Activated CD4-positive, CD25-positive, alpha-beta regulatory T cell treated with anti-CD3 and anti-CD28 coated beads, Interleukin-2, amount 50 U/mL, for 72 hours (primary cell): ENCODE measurements at regions not wholly inside any gene's neighbourhood (a gene's known extent, or its start where the extent isn't known, plus 50 kb on each side); places are given as distances from the start of the nearest gene placed in this dataset.

Source experiments
- DNase-seq: peaks from one replicate; pipeline ENCODE4 v3.0.0; 2021

DNA sequence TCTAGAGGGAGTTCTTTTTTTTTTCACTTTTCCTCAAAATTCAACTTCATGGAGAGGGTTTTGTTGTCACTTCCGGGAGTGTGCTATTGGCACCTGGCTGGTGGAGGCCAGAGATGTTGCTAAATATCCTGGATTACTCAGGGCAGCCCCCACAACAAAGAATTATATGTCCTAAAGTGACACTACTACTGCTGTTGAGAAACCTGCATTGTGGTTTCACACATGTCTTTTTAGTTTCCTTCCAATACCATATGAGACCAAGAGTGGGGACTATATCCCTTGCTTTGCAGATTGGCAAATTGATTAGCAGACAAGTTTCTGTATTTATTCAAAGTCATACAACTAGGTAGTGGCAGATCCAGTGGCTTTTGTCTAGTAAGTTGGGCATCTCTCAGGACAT, 826.8 kb downstream of the TRIB2 start:
- no peak for DNase-seq

GRCh38 chr2:13545320-13545719, 828.6 kb downstream of the TRIB2 start:
- DNase-seq = no peak

DNA sequence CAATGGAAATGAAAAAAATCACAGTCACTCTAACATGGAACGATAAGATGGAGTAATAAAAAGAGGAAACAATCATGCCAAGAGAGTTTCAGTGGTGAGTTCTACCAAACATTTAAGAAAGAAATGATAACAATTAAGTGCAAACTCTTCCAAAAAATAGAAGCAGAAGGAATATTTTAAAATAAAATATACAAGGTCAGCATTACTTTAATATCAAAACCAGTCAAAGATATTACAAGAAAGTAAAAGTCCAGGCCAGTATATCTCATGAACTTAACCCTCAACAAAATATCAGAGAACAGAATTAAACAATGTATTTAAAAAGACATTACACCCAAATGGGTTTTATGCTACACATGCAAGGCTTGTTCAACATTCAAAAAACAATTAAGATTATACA, 829.4 kb downstream of the TRIB2 start:
- DNase-seq = no peak

GRCh38 chr2:13550285-13551231, 833.8 kb downstream of the TRIB2 start:
- no peak for DNase-seq

GRCh38 chr2:13558368-13558767, 841.6 kb downstream of the TRIB2 start:
- DNase-seq = no peak

- no peak for DNase-seq
Measured at GRCh38 chr2:13560322-13560721, 843.6 kb downstream of the TRIB2 start.

- DNase-seq = no peak
Measured at GRCh38 chr2:13572466-13572865, 855.7 kb downstream of the TRIB2 start.

DNA sequence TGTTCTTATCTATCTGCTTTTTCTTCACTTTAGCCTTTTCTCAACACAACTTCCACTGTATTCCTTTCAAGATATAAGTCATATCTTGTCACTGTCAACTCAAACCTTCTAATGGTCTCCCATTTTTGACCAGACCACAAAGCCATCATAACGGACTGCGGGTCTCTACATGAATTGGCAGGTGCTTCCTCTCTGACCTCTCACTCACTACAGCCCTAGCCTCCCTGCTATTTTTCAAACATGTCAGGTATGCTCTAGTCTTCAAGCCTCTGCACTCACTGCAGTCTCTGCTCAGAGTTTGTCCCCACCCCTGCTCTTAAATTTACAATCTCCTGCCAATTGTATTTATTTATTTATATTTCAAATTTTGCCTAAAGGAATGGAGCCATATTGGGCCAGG, 858.1 kb downstream of the TRIB2 start:
- no peak for DNase-seq

GRCh38 chr2:13576406-13577036, 859.8 kb downstream of the TRIB2 start:
- no peak for DNase-seq

DNA sequence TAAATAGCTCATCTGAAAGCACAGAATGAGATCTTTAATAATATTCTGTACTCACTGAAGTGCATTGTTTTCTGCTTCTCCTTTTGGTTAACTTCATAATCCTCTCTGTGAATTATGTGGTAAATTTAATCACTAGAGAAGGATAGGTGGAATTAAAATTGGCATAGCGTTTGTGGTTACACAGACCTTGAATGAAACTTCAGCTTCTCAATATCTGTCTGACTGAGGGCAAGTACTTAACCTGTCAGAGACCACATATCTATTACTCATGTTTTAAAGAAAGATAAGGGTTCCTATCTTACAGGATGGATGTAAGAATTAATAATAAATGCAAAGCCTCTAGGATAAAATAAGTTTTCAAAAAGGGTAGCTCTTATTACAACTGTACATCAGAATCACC, 861.8 kb downstream of the TRIB2 start:
- no peak for DNase-seq

GRCh38 chr2:13581471-13581870, 864.7 kb downstream of the TRIB2 start:
- no peak for DNase-seq

DNA sequence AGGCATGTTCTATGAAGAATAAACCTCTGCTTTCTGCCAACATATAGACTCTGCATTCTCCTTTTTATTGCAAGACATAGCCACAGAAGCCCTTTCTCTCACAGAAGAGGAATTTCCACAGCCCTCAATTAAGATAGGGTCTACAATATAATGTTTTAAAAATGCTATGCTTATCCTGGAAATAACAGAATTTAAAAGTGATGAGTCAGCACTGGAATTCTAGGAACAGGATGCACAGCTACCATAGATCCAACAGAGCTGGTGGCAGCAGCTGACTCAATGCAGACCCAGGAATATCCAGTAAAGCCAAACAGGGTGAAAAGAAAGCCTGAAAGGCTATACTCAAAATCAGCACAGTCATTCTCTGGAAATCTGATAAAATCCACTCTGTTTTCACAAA, 866.9 kb downstream of the TRIB2 start:
- DNase-seq = no peak

DNA sequence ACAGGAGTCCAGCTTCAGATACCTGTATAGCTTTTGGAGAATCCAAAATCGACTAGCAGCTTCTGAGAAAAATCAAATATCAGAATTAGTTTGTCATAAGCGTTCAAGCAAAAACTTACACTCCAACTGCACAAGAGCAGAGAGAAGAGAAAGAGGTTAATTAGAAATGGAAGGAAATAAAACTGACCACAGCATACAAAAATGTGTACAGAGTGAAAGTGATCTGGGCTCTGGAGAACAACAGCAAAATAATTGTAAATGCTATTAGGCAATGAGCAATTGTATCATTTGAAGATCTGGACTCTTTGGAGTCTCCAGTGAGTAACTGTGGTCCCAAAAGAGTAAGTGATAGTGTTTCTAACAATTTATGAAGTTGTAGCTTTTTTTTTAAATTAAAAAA, 867.3 kb downstream of the TRIB2 start:
- no peak for DNase-seq

DNA sequence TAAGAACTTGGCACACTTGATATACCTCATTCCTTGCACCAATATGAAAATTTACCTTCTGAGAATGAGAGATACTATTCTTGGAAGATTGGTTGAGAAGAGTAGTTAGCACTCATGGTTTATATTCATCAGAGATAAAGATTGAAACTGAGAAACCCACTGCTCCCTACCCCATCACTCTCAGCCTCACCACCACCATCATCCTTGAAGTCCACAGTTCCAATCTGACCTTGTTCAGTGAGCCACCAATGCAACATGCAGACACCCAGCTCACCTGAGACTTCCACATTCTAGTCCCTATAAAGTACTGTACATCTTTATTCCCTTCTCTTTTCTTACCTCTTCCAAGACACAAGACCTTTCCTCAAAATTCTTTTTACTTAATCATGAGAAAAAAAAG, 869.0 kb downstream of the TRIB2 start:
- no peak for DNase-seq

DNA sequence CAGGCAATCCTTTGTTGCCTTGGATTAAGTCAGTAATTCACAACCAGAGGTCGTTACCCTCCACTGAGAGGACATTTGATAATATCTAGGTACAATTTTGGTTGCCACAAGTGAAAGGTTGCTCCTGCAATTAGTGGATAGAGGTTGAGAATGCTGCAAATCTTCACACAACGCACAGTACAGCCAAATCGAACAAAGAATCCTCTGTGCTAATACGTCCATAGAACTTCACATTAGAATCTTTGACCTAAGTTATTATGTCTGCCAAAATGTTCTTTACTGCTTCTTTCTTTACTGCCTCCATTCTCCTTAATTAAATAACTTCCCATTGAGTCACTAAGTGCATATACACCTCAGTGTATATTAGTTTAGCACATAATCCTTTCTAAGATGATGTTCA, 879.5 kb downstream of the TRIB2 start:
- DNase-seq = no peak

DNA sequence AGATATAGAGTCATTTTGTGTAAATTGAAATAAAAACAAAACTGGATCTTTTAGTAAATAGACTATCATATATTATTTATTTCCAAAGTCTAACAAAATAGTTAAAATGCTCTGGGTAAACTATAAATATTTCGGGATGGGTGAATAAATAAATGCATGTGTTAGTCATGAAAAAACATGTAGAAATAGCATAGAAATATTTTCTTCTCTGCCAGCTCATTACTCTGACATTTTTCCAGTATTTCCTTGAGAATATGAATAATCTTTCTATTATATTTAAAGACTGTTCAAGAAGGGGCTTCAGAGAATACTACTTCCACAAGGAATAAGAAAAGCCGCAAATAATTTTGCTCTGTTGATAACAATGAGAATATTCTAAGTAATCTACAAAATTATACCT, 880.4 kb downstream of the TRIB2 start:
- no peak for DNase-seq

GRCh38 chr2:13601506-13601905, 884.8 kb downstream of the TRIB2 start:
- no peak for DNase-seq

DNA sequence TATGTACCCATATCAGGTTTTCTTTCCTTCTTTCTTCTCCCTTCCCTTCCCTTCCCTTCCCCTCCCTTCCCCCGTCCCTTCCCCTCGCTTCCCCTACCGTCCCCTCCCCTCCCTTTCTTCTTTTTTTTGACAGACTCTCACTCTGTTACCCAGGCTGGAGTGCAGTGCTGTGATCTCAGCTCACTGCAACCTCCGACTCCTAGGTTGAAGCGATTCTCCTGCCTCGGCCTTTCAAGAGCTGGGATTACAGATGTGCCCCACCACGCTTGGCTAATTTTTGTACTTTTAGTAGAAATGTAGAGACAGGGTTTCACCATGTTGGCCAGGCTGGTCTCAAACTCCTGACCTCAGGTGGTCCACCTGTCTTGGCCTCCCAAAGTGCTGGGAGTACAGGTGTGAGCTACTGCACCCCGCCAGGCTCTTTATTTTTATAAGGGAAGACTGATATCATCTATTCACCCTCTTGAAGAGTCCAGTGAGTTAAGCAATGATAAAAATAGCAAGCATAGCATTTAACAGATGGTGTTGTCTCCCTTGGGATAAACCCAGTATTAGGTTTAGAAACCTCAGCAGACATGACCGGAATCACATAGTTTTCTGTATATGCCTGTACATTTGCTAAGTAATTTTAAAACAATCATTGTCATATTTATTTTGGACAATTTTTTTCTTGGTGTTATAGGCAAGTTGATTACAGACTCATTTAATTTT, 888.4 kb downstream of the TRIB2 start:
- no peak for DNase-seq

DNA sequence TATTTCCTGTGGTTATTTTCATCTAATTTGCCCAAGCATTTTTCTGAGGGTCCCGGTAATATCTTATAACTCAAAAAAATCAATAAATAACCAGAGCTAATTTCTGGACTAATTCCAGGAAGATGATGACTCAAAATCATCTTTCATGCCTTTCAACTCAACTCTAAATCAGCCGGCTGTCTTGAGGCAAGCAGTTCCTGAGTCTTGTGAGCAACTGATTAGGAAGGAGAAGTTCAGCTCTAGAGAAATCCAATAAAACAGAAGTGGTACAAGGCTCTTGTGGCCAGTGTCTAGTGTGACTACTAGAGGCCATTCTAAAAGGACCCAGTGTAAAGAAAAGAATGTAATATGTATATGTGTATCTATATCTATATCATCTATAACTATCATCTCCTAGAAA, 890.4 kb downstream of the TRIB2 start:
- no peak for DNase-seq

DNA sequence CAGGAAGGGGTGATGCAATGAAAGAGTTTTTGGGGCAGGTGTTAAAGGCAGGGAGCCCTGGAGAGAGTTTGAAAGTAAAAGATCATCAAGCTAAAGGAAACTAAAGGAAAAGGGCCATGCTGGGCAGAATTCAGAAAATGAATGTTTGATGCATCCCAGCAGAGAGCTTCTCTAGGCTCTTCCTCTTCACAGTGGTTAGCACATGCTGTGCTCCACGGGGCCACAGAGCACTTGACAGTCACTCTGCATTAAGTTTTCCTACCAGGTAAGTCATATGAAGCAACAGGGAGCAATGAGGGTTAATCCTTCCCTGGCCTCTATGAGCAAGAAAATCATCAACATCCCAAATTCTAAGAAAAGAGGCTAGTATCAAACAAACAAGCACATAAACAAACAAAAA, 895.2 kb downstream of the TRIB2 start:
- no peak for DNase-seq

DNA sequence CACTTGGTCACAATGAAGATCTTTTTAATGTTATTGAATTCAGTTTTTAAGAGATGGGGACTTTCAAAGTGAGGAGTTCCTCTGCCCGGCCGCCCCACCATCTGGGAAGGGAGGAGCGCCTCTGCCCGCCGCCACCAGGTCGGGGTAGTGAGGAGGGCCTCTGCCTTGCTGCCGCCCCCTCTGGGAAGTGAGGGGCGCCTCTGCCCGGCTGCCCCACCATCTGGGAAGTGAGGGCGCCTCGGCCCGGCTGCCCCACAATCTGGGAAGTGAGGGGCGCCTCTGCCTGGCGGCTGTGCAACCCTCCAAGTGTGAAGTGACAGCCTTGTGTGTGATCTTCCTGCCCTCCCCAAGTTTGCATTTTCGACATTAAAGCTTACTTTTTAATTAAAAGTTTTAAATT, 899.3 kb downstream of the TRIB2 start:
- DNase-seq = no peak

GRCh38 chr2:13616616-13617015, 899.9 kb downstream of the TRIB2 start:
- DNase-seq = no peak

DNA sequence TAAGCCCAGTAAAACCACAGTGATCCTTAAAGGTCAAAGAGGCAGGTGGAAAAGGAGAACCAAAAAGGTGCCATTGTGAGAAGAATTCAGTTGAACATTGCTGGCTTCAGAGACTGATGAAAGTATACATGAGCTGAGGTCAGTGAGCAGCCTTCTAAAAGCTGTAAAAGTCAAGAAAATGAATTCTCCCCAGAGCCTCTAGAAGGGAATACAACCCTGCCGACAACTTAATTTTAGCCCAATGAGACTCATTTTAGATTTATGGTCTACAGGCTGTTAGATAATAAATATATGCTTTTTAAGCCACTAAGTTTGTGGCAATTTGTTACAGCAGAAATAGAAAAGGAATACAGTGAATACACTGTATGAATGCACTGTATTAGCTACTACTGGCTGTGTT, 911.4 kb downstream of the TRIB2 start:
- no peak for DNase-seq

DNA sequence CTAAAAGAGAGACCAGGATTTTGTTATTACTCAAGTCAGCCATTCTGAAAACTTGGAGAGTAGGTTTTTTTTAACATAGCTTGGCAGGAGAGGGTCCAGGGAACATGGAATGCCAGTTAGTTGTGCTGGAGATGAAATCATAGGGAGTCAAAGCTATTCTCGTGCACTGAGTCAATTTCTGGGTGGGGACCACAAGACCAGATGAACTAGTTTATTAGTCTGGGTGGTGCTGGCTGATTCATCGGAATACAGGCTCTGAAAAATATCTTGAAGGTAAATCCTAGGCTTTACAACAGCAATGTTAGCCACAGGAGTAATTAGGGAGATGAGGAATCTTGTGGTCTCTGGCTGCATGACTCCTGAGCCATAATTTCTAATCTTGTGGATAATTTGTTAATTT, 921.4 kb downstream of the TRIB2 start:
- no peak for DNase-seq
